Astrocyte of the spinal cord (primary cell): ENCODE measurements at regions not wholly inside any gene's neighbourhood (a gene's known extent, or its start where the extent isn't known, plus 50 kb on each side); places are given as distances from the start of the nearest gene placed in this dataset.
"Not testable (repeated sequence)": the region's sequence is repeated elsewhere in the genome, so short reads cannot be mapped to it uniquely, and the experiment has no call there.

Experiments used
- DNase-seq: peaks from one replicate; pipeline ENCODE4 v3.0.0; 2011; ENCODE audit warnings: low read depth, low spot score
- H3K4me3 ChIP-seq: 2 replicates; pipeline ENCODE4 v1.5.1; 2011; ENCODE audit warnings: low read depth, mild to moderate bottlenecking, low read length, moderate library complexity
- in situ Hi-C: cut with HindIII; loops from 2 replicates; pipeline ENCODE4 v1.10.0; 2017; ENCODE audit warnings: low sequenced_read_pairs
- TF ChIP-seq, protein P1 (sequence below): IDR thresholded peaks from 2 replicates; pipeline ENCODE4 v1.5.1; 2012; ENCODE audit warnings: low read depth, mild to moderate bottlenecking, low read length, inconsistent platforms

DNA sequence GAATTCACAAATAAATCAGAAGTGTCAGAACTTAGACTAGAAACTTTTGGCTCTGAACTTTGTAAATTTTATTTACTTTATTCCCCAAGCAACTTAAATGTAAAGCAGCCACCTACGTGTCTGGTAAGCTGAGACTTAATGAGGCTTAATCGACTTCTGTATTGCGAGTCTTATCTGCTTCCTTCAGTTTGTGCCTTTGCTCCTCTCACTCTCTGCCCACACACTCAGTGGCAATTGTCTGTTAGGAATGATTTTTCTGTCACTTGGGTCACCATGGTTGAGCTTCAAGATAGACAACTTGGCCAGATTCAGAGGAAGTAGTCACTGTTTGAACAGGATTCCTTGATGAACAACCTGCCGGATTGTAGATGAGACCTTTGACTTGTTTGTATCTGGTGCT is 691.4 kb upstream of the FSHR start:
- TF ChIP-seq, protein P1, sequence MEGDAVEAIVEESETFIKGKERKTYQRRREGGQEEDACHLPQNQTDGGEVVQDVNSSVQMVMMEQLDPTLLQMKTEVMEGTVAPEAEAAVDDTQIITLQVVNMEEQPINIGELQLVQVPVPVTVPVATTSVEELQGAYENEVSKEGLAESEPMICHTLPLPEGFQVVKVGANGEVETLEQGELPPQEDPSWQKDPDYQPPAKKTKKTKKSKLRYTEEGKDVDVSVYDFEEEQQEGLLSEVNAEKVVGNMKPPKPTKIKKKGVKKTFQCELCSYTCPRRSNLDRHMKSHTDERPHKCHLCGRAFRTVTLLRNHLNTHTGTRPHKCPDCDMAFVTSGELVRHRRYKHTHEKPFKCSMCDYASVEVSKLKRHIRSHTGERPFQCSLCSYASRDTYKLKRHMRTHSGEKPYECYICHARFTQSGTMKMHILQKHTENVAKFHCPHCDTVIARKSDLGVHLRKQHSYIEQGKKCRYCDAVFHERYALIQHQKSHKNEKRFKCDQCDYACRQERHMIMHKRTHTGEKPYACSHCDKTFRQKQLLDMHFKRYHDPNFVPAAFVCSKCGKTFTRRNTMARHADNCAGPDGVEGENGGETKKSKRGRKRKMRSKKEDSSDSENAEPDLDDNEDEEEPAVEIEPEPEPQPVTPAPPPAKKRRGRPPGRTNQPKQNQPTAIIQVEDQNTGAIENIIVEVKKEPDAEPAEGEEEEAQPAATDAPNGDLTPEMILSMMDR: no peak
- no peak overlapping the region for H3K4me3 ChIP-seq
- in situ Hi-C loops: no loop called here
- no peak for DNase-seq

DNA sequence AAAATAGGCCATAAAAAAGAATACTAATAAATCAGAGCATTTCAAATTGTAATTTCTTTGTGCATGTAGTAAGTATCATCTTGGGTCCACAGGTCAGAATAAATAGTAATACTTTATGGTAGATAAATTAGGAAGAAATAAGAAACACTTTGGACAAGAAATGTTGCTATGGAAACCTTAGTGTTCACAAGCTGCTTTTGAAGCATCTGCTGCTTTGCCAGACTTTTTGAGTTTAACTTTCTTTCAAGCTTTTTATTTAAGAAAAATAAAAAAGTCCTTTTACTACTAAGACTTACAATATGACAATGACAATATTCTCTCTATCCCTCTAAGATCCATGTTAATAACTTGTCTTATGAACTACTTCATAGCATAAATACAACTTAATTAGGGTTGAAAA is 690.7 kb upstream of the FSHR start:
- DNase-seq: no peak
- TF ChIP-seq, protein P1: no peak
- in situ Hi-C loops: no loop called here
- no peak overlapping the region for H3K4me3 ChIP-seq

DNA sequence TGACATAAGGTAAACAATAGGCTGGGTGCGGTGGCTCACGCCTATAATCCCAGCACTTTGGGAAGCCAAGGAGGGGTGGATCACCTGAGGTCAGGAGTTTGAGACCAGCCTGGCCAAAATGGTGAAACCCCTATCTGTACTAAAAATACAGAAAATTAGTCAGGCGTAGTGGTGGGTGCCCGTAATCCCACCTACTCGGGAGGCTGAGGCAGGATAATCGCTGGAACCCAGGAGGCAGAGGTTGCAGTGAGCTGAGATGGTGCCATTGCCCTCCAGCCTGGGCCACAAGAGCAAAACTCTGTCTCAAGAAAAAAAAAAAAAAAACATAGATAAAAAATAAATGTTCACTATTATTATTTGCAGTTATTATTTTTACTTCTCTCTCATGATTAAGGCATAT is 689.8 kb upstream of the FSHR start:
- in situ Hi-C loops, H3K4me3 ChIP-seq, DNase-seq: not testable (repeated sequence)

DNA sequence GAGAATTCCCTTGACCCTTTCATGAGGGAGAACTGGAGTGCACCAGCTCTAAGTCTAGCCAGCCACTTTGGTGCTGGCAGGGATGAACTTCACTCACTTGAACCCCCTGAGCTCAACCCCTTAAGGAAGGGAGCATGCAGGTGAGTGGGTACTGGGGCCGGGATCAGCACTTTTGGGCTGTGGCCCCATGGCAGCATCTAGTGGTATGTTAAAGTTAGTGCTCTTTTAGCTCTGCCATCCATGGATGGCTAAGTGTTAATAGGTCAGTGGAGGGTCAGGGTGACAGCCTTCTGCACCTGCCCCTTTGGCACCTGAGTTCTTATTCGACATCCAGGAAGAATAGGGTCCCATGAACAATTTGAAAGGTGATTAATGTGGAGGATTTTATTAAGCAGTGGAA is 689.0 kb upstream of the FSHR start:
- no peak overlapping the region for H3K4me3 ChIP-seq
- TF ChIP-seq, protein P1: no peak
- in situ Hi-C loops: no loop called here
- no peak for DNase-seq

DNA sequence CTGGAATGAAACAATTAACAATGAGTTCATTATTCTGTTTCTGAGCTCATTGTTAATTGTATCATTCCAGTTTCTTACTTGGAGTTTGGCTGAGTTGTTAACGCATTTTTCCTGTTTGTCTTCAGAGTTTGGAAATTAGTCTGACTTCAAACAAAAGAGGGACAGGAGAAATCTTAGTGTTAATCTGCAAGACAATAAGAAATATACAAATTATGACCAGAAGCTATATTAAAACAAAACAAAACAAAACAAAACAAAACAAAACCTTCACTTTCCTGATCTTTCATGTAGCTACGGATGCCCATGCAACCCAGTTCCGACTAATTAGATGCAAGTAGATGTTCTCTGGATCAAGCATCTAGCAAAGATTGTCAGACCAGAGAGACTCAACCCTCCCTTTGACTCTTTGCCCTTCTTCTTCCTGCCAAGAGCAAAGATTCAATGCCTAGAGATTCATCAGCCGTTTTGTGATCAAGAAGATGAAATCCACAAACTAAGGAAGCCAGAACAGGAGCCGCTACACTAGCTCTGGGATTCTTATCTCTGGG is 686.2 kb upstream of the FSHR start:
- no peak for DNase-seq
- TF ChIP-seq, protein P1: no peak
- in situ Hi-C loops: no loop called here
- H3K4me3 ChIP-seq: no peak overlapping the region

DNA sequence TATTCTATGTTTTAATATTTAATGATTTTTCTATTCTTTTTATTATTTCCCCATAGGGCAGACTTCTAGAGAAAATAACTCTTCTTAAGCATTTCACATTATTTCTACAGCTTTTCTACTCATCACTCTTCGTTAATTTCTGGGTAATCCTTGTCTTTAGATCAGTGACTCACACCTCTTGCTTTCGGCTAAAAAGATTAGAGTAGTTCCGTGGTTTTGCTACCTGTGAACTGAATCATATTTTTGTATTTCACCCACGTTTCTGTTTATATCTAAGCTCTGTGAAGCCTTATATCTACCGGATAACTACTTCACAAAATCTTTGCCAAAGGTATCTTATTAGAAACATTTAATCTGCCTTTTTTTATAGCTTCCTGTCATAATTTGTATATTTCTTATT is 685.5 kb upstream of the FSHR start:
- in situ Hi-C loops: no loop called here
- no peak overlapping the region for H3K4me3 ChIP-seq
- DNase-seq: no peak
- TF ChIP-seq, protein P1: no peak

- no peak for DNase-seq
- no peak overlapping the region for H3K4me3 ChIP-seq
- in situ Hi-C loops: no loop called here
- TF ChIP-seq, protein P1: no peak
Measured at GRCh38 chr2:49837561-49838293, 683.4 kb upstream of the FSHR start.
